SHP77 (cell line): ENCODE measurements at regions not wholly inside any gene's neighbourhood (a gene's known extent, or its start where the extent isn't known, plus 50 kb on each side); places are given as distances from the start of the nearest gene placed in this dataset.

ENCODE experiments used
- DNase-seq, 2 experiments: peaks; one replicate each; lab custom pipeline; 2025; lab: John Stamatoyannopoulos, UW

DNA sequence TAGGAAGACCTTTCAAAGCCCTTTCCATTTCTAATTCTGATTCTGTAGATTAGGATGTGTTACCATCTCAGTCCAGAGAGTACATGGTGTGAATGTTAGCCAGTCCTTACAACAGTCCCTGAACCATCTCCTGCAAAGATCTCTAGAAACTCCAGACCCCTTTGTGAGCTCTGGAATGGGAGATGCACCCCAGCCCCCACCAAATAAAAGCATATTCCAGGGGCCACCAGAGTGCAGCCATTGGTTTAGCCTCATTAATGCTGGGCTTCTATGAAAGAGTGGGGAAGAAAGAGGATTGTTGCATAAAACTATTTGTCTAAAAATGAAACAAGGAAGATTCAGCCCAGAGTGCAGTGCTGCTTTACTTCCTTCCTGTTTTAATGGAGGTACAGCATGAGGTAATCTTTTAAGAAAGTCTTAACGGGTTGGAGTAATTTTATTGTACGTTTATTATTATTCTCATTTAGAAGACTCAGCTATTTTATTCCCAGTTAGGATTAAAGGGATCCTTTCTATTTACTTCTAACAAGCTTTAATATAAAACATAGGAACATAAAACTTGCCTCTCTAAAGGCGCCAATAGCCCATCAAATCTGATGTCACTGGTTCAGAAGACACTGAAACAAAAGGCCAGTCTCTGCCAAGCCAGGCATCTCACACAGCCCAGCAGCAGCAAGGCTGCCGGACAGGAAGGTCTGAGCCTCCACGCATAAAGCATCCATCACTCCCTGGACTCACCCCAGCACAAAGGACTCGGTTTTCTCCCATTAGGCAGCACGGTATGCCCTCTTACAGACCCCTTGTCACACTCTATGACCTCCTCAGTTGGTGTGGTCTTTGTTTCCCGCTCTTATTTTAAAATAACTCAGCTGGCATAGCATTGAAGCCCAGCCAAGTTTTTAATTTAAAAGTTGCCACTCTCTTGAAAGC is 203.9 kb upstream of the BLID start:
- DNase-seq, result no peak

- no peak for DNase-seq
Observed at GRCh38 chr11:122319085-122319484, 203.1 kb upstream of the BLID start.

GRCh38 chr11:122317305-122317704 is 201.3 kb upstream of the BLID start:
- DNase-seq, result no peak

GRCh38 chr11:122313581-122313980 is 197.6 kb upstream of the BLID start:
- no peak for DNase-seq

DNA sequence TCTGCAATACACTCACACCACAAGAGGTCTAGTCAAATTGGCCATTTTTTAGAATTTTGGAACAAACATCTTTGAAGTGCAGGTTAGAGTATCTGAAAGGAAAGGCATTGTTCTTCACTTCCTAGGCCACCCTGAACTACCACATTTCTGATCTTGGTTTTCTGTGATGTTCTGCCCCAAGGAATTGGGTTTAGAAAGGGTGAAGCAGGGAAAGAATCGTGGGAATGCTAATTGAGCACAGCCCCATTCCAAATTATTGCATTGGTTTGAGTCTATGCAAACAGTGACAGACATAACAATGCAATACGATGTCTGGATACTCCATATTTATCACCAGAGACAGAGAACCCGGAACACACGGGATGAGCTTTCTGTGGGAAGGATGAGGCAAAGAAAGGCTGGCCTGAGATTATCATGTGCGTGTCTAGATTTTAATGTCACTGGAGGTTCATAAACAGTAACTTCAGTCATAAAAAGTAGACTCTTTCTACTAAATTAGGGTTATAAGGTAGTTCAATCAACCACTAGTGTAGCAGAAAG is 195.3 kb upstream of the BLID start:
- DNase-seq, result no peak

- DNase-seq, result no peak
Observed at GRCh38 chr11:122310766-122311165, 194.8 kb upstream of the BLID start.

GRCh38 chr11:122309262-122309925 is 193.4 kb upstream of the BLID start:
- no peak for DNase-seq

DNA sequence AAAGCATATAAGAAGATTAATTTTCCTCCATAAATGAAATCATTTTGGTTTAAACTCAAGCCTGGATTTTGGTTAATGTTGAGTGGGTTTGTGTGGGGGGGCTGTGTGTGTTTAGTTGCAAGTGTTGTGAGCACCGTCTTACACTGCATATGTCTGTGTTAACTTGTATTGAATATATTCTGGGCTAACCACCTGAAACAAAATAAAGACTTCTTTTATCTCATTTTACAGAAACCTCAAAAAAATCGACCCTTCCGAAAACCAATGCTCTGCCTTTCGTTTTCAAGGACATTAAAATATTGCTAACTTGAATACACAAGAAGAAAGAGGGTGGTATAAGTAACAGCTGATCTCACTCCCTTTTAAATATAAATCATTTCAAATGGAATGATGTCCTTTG is 192.2 kb upstream of the BLID start:
- no peak for DNase-seq

DNA sequence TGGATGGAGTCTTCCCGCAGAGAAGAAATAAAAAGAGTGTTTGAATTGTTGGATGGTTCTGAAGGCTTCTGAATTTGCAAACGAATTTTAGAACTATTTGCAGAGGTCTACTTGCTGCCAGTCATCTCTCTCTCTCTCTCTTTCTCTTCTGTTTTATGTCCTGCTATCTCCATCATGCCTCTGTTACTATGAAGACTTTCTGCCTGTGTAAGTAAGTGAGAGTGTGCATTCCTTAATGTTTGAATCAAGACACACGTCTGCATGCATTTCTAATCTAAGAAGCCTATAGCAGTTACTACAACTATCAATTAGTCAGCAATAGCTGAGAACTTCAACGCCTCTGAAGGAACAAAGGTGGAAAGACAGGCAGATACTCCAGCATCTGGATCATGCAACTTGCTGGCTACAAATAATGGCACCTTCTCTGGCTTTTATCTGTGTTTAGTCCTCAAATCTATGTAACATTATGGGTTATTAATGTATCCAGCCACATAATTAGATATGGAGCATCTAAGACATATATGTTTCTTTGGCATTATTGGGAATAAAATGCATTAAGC is 191.5 kb upstream of the BLID start:
- no peak for DNase-seq

GRCh38 chr11:122306831-122307391 is 190.9 kb upstream of the BLID start:
- DNase-seq, result no peak

- DNase-seq, result no peak
Observed at GRCh38 chr11:122305426-122306320, 189.7 kb upstream of the BLID start.

DNA sequence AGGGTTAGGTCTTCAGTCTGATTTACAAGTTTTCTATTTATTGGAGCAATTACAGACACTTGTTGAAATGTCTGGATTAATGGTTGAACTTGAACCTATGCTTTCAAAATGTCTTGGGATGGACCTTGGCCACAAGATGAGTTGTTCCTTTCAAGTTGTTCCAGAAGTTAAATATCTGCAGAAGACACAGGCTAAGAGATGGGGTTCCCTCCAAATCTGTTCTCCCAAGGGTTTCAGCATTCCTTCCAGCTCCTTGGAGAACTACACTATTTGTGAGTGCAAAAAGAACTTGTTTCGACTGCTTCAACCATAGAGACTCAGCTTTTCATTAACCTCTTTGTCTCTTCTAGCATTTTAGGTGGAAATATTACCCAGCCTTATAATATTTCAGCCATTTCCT is 189.0 kb upstream of the BLID start:
- DNase-seq, result no peak

- DNase-seq, result no peak
Observed at GRCh38 chr11:122304306-122304705, 188.3 kb upstream of the BLID start.

GRCh38 chr11:122294041-122294440 is 178.0 kb upstream of the BLID start:
- DNase-seq, result no peak

GRCh38 chr11:122293296-122294023 is 177.4 kb upstream of the BLID start:
- DNase-seq, result no peak

- no peak for DNase-seq
Observed at GRCh38 chr11:122287401-122287800, 171.4 kb upstream of the BLID start.

GRCh38 chr11:122285070-122285988 is 169.3 kb upstream of the BLID start:
- DNase-seq, result no peak

- DNase-seq, result no peak
Observed at GRCh38 chr11:122280870-122281269, 164.9 kb upstream of the BLID start.

DNA sequence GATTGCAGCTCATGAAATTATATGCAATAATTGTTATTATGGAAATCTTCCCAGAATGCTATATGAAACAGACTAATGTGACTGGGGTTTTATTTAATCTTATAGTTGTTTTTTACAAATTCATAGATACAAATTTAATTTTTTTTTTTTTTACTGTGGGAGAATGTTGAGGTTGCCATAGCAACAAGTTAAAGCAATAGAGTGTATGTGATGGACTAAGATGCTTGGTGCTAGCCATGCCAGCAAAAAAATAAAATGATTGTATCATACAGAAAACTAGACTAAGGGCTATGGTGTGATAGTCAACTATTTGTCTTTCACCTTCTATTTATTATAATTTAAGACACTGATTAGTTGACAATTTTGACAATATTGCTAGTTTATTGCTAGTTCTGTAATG is 163.2 kb upstream of the BLID start:
- DNase-seq, result no peak

GRCh38 chr11:122277493-122277892 is 161.5 kb upstream of the BLID start:
- DNase-seq, result no peak
